ENCODE measurements at regions not wholly inside any gene's neighbourhood (a gene's known extent, or its start where the extent isn't known, plus 50 kb on each side); places are given as distances from the start of the nearest gene placed in this dataset.
"Not testable (repeated sequence)": the region's sequence is repeated elsewhere in the genome, so short reads cannot be mapped to it uniquely, and the experiment has no call there.

GRCh38 chr3:25844891-25845290, 55.0 kb downstream of the OXSM start:
- no peaks in the 10 kb centered on the region for H3K9me3 ChIP-seq (replicated peaks; ENCODE audit: low read length)
- no peaks in the 10 kb centered on the region for H3K27me3 ChIP-seq (ENCODE audit: control insufficient read depth, insufficient read depth, low read length)
- H3K9ac ChIP-seq (ENCODE audit: low read depth, low read length), result no peak overlapping the region
- no peak overlapping the region for H3K4me3 ChIP-seq (ENCODE audit: low read length)
- H3K4me2 ChIP-seq (ENCODE audit: low read length), result no peak overlapping the region
- H3K4me1 ChIP-seq (ENCODE audit: control insufficient read depth, insufficient read depth, low read length), result peaks cover 7% of the 10 kb centered on the region
- no peaks in the 10 kb centered on the region for H3K36me3 ChIP-seq (ENCODE audit: insufficient read depth, low read length)

- H3K4me2 ChIP-seq (ENCODE audit: low read length), result no peak overlapping the region
- no peaks in the 10 kb centered on the region for H3K27me3 ChIP-seq (ENCODE audit: control insufficient read depth, insufficient read depth, low read length)
- no peaks in the 10 kb centered on the region for H3K36me3 ChIP-seq (ENCODE audit: insufficient read depth, low read length)
- H3K4me1 ChIP-seq (ENCODE audit: control insufficient read depth, insufficient read depth, low read length), result peaks cover 11% of the 10 kb centered on the region
- H3K9me3 ChIP-seq (replicated peaks; ENCODE audit: low read length), result no peaks in the 10 kb centered on the region
- no peak overlapping the region for H3K4me3 ChIP-seq (ENCODE audit: low read length)
- no peak overlapping the region for H3K9ac ChIP-seq (ENCODE audit: low read depth, low read length)
Measured at GRCh38 chr3:25846282-25846681, 56.4 kb downstream of the OXSM start.

- no peaks in the 10 kb centered on the region for H3K27me3 ChIP-seq (ENCODE audit: control insufficient read depth, insufficient read depth, low read length)
- H3K9ac ChIP-seq (ENCODE audit: low read depth, low read length), result peak overlapping the region; percentile 18
- no peaks in the 10 kb centered on the region for H3K36me3 ChIP-seq (ENCODE audit: insufficient read depth, low read length)
- no peaks in the 10 kb centered on the region for H3K9me3 ChIP-seq (replicated peaks; ENCODE audit: low read length)
- H3K4me1 ChIP-seq (ENCODE audit: control insufficient read depth, insufficient read depth, low read length), result peaks cover 18% of the 10 kb centered on the region
- no peak overlapping the region for H3K4me3 ChIP-seq (ENCODE audit: low read length)
- no peak overlapping the region for H3K4me2 ChIP-seq (ENCODE audit: low read length)
Measured at GRCh38 chr3:25849091-25849490, 59.2 kb downstream of the OXSM start.

- no peak overlapping the region for H3K4me2 ChIP-seq (ENCODE audit: low read length)
Measured at GRCh38 chr3:25849641-25850385, 59.9 kb downstream of the OXSM start.

GRCh38 chr3:25851693-25852259, 61.9 kb downstream of the OXSM start:
- not testable (repeated sequence) for H3K9ac ChIP-seq (ENCODE audit: low read depth, low read length); H3K9me3 ChIP-seq (replicated peaks; ENCODE audit: low read length); H3K36me3 ChIP-seq (ENCODE audit: insufficient read depth, low read length); H3K4me3 ChIP-seq (ENCODE audit: low read length); H3K27me3 ChIP-seq (ENCODE audit: control insufficient read depth, insufficient read depth, low read length); H3K4me2 ChIP-seq (ENCODE audit: low read length)
- peaks cover 34% of the 10 kb centered on the region for H3K4me1 ChIP-seq (ENCODE audit: control insufficient read depth, insufficient read depth, low read length)

More at GRCh38 chr3:25849641-25850385, 59.9 kb downstream of the OXSM start:
- H3K9me3 ChIP-seq (replicated peaks; ENCODE audit: low read length), result no peaks in the 10 kb centered on the region
- no peaks in the 10 kb centered on the region for H3K27me3 ChIP-seq (ENCODE audit: control insufficient read depth, insufficient read depth, low read length)
- H3K4me1 ChIP-seq (ENCODE audit: control insufficient read depth, insufficient read depth, low read length), result peaks cover 24% of the 10 kb centered on the region
- H3K36me3 ChIP-seq (ENCODE audit: insufficient read depth, low read length), result no peaks in the 10 kb centered on the region
- H3K9ac ChIP-seq (ENCODE audit: low read depth, low read length), result no peak overlapping the region
- H3K4me3 ChIP-seq (ENCODE audit: low read length), result no peak overlapping the region

GRCh38 chr3:25854214-25854613, 64.3 kb downstream of the OXSM start:
- H3K4me3 ChIP-seq (ENCODE audit: low read length), result peak overlapping the region; percentile 53
- H3K36me3 ChIP-seq (ENCODE audit: insufficient read depth, low read length), result no peaks in the 10 kb centered on the region
- H3K4me1 ChIP-seq (ENCODE audit: control insufficient read depth, insufficient read depth, low read length), result peaks cover 32% of the 10 kb centered on the region
- H3K9me3 ChIP-seq (replicated peaks; ENCODE audit: low read length), result no peaks in the 10 kb centered on the region
- H3K27me3 ChIP-seq (ENCODE audit: control insufficient read depth, insufficient read depth, low read length), result no peaks in the 10 kb centered on the region
- H3K4me2 ChIP-seq (ENCODE audit: low read length), result peak overlapping the region; percentile 79
- H3K9ac ChIP-seq (ENCODE audit: low read depth, low read length), result peak overlapping the region; percentile 61

GRCh38 chr3:25854635-25855034, 64.7 kb downstream of the OXSM start:
- Histone ChIP-seq H3K27me3 (ENCODE audit: control insufficient read depth, insufficient read depth, low read length) (no peaks in the 10 kb centered on the region), H3K9me3 (replicated peaks; ENCODE audit: low read length) (no peaks in the 10 kb centered on the region), H3K4me2 (ENCODE audit: low read length) (peak overlapping the region; percentile 79), H3K4me1 (ENCODE audit: control insufficient read depth, insufficient read depth, low read length) (peaks cover 29% of the 10 kb centered on the region), H3K4me3 (ENCODE audit: low read length) (peak overlapping the region; percentile 53), H3K36me3 (ENCODE audit: insufficient read depth, low read length) (no peaks in the 10 kb centered on the region), H3K9ac (ENCODE audit: low read depth, low read length) (peak overlapping the region; percentile 61)

GRCh38 chr3:25855266-25855784, 65.4 kb downstream of the OXSM start:
- H3K9me3 ChIP-seq (replicated peaks; ENCODE audit: low read length), result no peaks in the 10 kb centered on the region
- H3K4me3 ChIP-seq (ENCODE audit: low read length), result no peak overlapping the region
- no peaks in the 10 kb centered on the region for H3K36me3 ChIP-seq (ENCODE audit: insufficient read depth, low read length)
- H3K27me3 ChIP-seq (ENCODE audit: control insufficient read depth, insufficient read depth, low read length), result no peaks in the 10 kb centered on the region
- H3K4me1 ChIP-seq (ENCODE audit: control insufficient read depth, insufficient read depth, low read length), result peaks cover 23% of the 10 kb centered on the region
- peak overlapping the region; percentile 79 for H3K4me2 ChIP-seq (ENCODE audit: low read length)
- no peak overlapping the region for H3K9ac ChIP-seq (ENCODE audit: low read depth, low read length)

GRCh38 chr3:25856902-25857518, 67.1 kb downstream of the OXSM start:
- H3K4me1 ChIP-seq (ENCODE audit: control insufficient read depth, insufficient read depth, low read length), result peaks cover 23% of the 10 kb centered on the region
- H3K36me3 ChIP-seq (ENCODE audit: insufficient read depth, low read length), result no peaks in the 10 kb centered on the region
- H3K27me3 ChIP-seq (ENCODE audit: control insufficient read depth, insufficient read depth, low read length), result no peaks in the 10 kb centered on the region
- no peak overlapping the region for H3K4me2 ChIP-seq (ENCODE audit: low read length)
- H3K4me3 ChIP-seq (ENCODE audit: low read length), result no peak overlapping the region
- H3K9ac ChIP-seq (ENCODE audit: low read depth, low read length), result no peak overlapping the region
- H3K9me3 ChIP-seq (replicated peaks; ENCODE audit: low read length), result no peaks in the 10 kb centered on the region

GRCh38 chr3:25861566-25861965, 71.7 kb downstream of the OXSM start:
- Histone ChIP-seq H3K36me3 (ENCODE audit: insufficient read depth, low read length) (no peaks in the 10 kb centered on the region), H3K9me3 (replicated peaks; ENCODE audit: low read length) (no peaks in the 10 kb centered on the region), H3K9ac (ENCODE audit: low read depth, low read length) (no peak overlapping the region), H3K27me3 (ENCODE audit: control insufficient read depth, insufficient read depth, low read length) (no peaks in the 10 kb centered on the region), H3K4me1 (ENCODE audit: control insufficient read depth, insufficient read depth, low read length) (no peaks in the 10 kb centered on the region), H3K4me3 (ENCODE audit: low read length) (no peak overlapping the region), H3K4me2 (ENCODE audit: low read length) (no peak overlapping the region)

- Histone ChIP-seq H3K4me3 (ENCODE audit: low read length) (no peak overlapping the region), H3K9ac (ENCODE audit: low read depth, low read length) (no peak overlapping the region), H3K27me3 (ENCODE audit: control insufficient read depth, insufficient read depth, low read length) (no peaks in the 10 kb centered on the region), H3K4me1 (ENCODE audit: control insufficient read depth, insufficient read depth, low read length) (no peaks in the 10 kb centered on the region), H3K4me2 (ENCODE audit: low read length) (no peak overlapping the region), H3K36me3 (ENCODE audit: insufficient read depth, low read length) (no peaks in the 10 kb centered on the region), H3K9me3 (replicated peaks; ENCODE audit: low read length) (no peaks in the 10 kb centered on the region)
Measured at GRCh38 chr3:25863011-25863415, 73.1 kb downstream of the OXSM start.
